KMS-11 (cell line): ENCODE measurements at regions not wholly inside any gene's neighbourhood (a gene's known extent, or its start where the extent isn't known, plus 50 kb on each side); places are given as distances from the start of the nearest gene placed in this dataset.

Source experiments
- H2AFZ ChIP-seq: fragments of 200-600 bp; sonication (generic); 2 replicates; pipeline ENCODE4 v1.6.1; 2016; ENCODE audit warnings: antibody characterized with exemption, mixed run types, low read depth
- H3K27ac ChIP-seq: fragments of 200-600 bp; sonication (generic); 2 replicates; pipeline ENCODE4 v1.6.1; 2016; ENCODE audit warnings: mild to moderate bottlenecking, mixed run types
- H3K27me3 ChIP-seq: fragments of 200-600 bp; sonication (generic); 2 replicates; pipeline ENCODE4 v1.6.1; 2017; ENCODE audit warnings: mild to moderate bottlenecking, low read depth, mixed run types, moderate library complexity; ENCODE audit not compliant: insufficient read depth
- H3K36me3 ChIP-seq: fragments of 200-600 bp; sonication (generic); 2 replicates; pipeline ENCODE4 v1.6.1; 2017; ENCODE audit warnings: mild to moderate bottlenecking, mixed run types; ENCODE audit not compliant: insufficient read depth
- H3K4me1 ChIP-seq: fragments of 200-600 bp; sonication (generic); 2 replicates; pipeline ENCODE4 v1.6.1; 2016; ENCODE audit warnings: mild to moderate bottlenecking, low read depth, mixed run types; ENCODE audit not compliant: poor library complexity, severe bottlenecking
- H3K4me2 ChIP-seq: fragments of 200-600 bp; sonication (generic); 2 replicates; pipeline ENCODE4 v1.7.0; 2016; ENCODE audit warnings: mild to moderate bottlenecking, mixed run types
- H3K4me3 ChIP-seq: fragments of 200-600 bp; sonication (generic); IDR thresholded peaks from 2 replicates; pipeline ENCODE4 v1.6.1; 2017; ENCODE audit warnings: low read depth, low read length, mixed read lengths; ENCODE audit not compliant: insufficient read depth
- H3K79me2 ChIP-seq: fragments of 200-600 bp; sonication (generic); 2 replicates; pipeline ENCODE4 v1.6.1; 2016; ENCODE audit warnings: low read depth, mixed run types; ENCODE audit not compliant: insufficient read depth
- H3K9ac ChIP-seq: fragments of 200-600 bp; sonication (generic); 2 replicates; pipeline ENCODE4 v1.6.1; 2016; ENCODE audit warnings: mild to moderate bottlenecking, mixed run types
- H4K20me1 ChIP-seq: fragments of 200-600 bp; sonication (generic); 2 replicates; pipeline ENCODE4 v1.6.1; 2016; ENCODE audit warnings: mild to moderate bottlenecking, mixed run types; ENCODE audit not compliant: insufficient read depth
- CTCF ChIP-seq: fragments of 200-600 bp; sonication (generic); conservative IDR thresholded peaks from 2 replicates; pipeline ENCODE4 v1.6.1; 2017; ENCODE audit warnings: low read depth, mild to moderate bottlenecking, antibody characterized with exemption, low read length, moderate library complexity, mixed read lengths

- Histone ChIP-seq H3K4me2 (no peak overlapping the region), H4K20me1 (no peaks in the 10 kb centered on the region), H3K4me1 (peaks cover 7% of the 10 kb centered on the region)
These were observed 76.0 kb upstream of the CTTNBP2 start for GRCh38 chr7:117949232-117949631.

GRCh38 chr7:117950601-117951260 is 77.5 kb upstream of the CTTNBP2 start:
- no peak for TF ChIP-seq CTCF
- no peaks in the 10 kb centered on the region for H3K27me3 ChIP-seq
- no peaks in the 10 kb centered on the region for H4K20me1 ChIP-seq
- no peak overlapping the region for H2AFZ ChIP-seq
- no peak overlapping the region for H3K4me2 ChIP-seq
- no peak overlapping the region for H3K4me3 ChIP-seq
- no peak overlapping the region for H3K27ac ChIP-seq
- no peak overlapping the region for H3K9ac ChIP-seq
- H3K36me3 ChIP-seq, result no peaks in the 10 kb centered on the region
- H3K79me2 ChIP-seq, result no peaks in the 10 kb centered on the region
- peaks cover 7% of the 10 kb centered on the region for H3K4me1 ChIP-seq

More at GRCh38 chr7:117949232-117949631, 76.0 kb upstream of the CTTNBP2 start:
- Histone ChIP-seq H3K27me3 (no peaks in the 10 kb centered on the region), H3K36me3 (no peaks in the 10 kb centered on the region), H3K79me2 (no peaks in the 10 kb centered on the region), H2AFZ (no peak overlapping the region), H3K27ac (no peak overlapping the region), H3K9ac (no peak overlapping the region), H3K4me3 (no peak overlapping the region)
- no peak for TF ChIP-seq CTCF

GRCh38 chr7:117951285-117951684 is 78.0 kb upstream of the CTTNBP2 start:
- Histone ChIP-seq H3K27ac (no peak overlapping the region), H3K4me1 (peaks cover 7% of the 10 kb centered on the region), H2AFZ (no peak overlapping the region), H3K4me2 (no peak overlapping the region), H3K79me2 (no peaks in the 10 kb centered on the region), H3K4me3 (no peak overlapping the region), H4K20me1 (no peaks in the 10 kb centered on the region), H3K27me3 (no peaks in the 10 kb centered on the region), H3K36me3 (no peaks in the 10 kb centered on the region), H3K9ac (no peak overlapping the region)
- no peak for TF ChIP-seq CTCF

GRCh38 chr7:117951691-117952280 is 78.5 kb upstream of the CTTNBP2 start:
- no peak for TF ChIP-seq CTCF
- no peak overlapping the region for H3K9ac ChIP-seq
- peaks cover 7% of the 10 kb centered on the region for H3K4me1 ChIP-seq
- H2AFZ ChIP-seq, result no peak overlapping the region
- no peak overlapping the region for H3K4me3 ChIP-seq
- no peaks in the 10 kb centered on the region for H3K27me3 ChIP-seq
- H3K79me2 ChIP-seq, result no peaks in the 10 kb centered on the region
- H3K4me2 ChIP-seq, result no peak overlapping the region
- no peaks in the 10 kb centered on the region for H4K20me1 ChIP-seq
- no peaks in the 10 kb centered on the region for H3K36me3 ChIP-seq
- no peak overlapping the region for H3K27ac ChIP-seq
